ENCODE measurements at regions not wholly inside any gene's neighbourhood (a gene's known extent, or its start where the extent isn't known, plus 50 kb on each side); places are given as distances from the start of the nearest gene placed in this dataset.
A peak's percentile ranks its signal among the peaks of the same experiment; 100 is the strongest.

GRCh38 chr2:64326578-64327050 lies 127.3 kb upstream of the LGALSL start:
- Histone ChIP-seq H3K27ac (no peak overlapping the region), H3K9ac (no peak overlapping the region)
- TF ChIP-seq CTCF (IDR thresholded peaks at IDR 0.05) = no peak

GRCh38 chr2:64327129-64327509 lies 126.8 kb upstream of the LGALSL start:
- H3K79me2 ChIP-seq = no peaks in the 10 kb centered on the region
- no peak overlapping the region for H3K4me2 ChIP-seq (ENCODE audit: low read length)
- no peaks in the 10 kb centered on the region for H3K27me3 ChIP-seq (ENCODE audit: control insufficient read depth, insufficient read depth, low read length)
- H3K36me3 ChIP-seq (ENCODE audit: control insufficient read depth, insufficient read depth, low read length) = no peaks in the 10 kb centered on the region
- no peak overlapping the region for H2AFZ ChIP-seq
- H3K4me3 ChIP-seq (ENCODE audit: low read depth, low read length) = no peak overlapping the region
- H3K4me1 ChIP-seq = peaks cover 5% of the 10 kb centered on the region
- no peaks in the 10 kb centered on the region for H3K9me3 ChIP-seq (ENCODE audit: control insufficient read depth, low read length)
- no peak overlapping the region for H3K27ac ChIP-seq
- H3K9ac ChIP-seq = no peak overlapping the region
- no peak for TF ChIP-seq CTCF (IDR thresholded peaks at IDR 0.05)

More at GRCh38 chr2:64326578-64327050, 127.3 kb upstream of the LGALSL start:
- H3K27me3 ChIP-seq (ENCODE audit: control insufficient read depth, insufficient read depth, low read length) = no peaks in the 10 kb centered on the region
- H3K4me2 ChIP-seq (ENCODE audit: low read length) = no peak overlapping the region
- H3K4me1 ChIP-seq = peaks cover 5% of the 10 kb centered on the region
- no peaks in the 10 kb centered on the region for H3K79me2 ChIP-seq
- H3K9me3 ChIP-seq (ENCODE audit: control insufficient read depth, low read length) = no peaks in the 10 kb centered on the region
- no peak overlapping the region for H3K4me3 ChIP-seq (ENCODE audit: low read depth, low read length)
- no peak overlapping the region for H2AFZ ChIP-seq
- H3K36me3 ChIP-seq (ENCODE audit: control insufficient read depth, insufficient read depth, low read length) = no peaks in the 10 kb centered on the region

- Histone ChIP-seq H3K36me3 (ENCODE audit: control insufficient read depth, insufficient read depth, low read length) (no peaks in the 10 kb centered on the region), H3K27me3 (ENCODE audit: control insufficient read depth, insufficient read depth, low read length) (no peaks in the 10 kb centered on the region), H3K9me3 (ENCODE audit: control insufficient read depth, low read length) (no peaks in the 10 kb centered on the region), H3K9ac (no peak overlapping the region), H3K4me2 (ENCODE audit: low read length) (no peak overlapping the region), H3K4me1 (peaks cover 5% of the 10 kb centered on the region), H3K27ac (no peak overlapping the region), H3K79me2 (no peaks in the 10 kb centered on the region), H2AFZ (peak overlapping the region; percentile 58), H3K4me3 (ENCODE audit: low read depth, low read length) (no peak overlapping the region)
- peak; percentile 59 for TF ChIP-seq CTCF (IDR thresholded peaks at IDR 0.05)
These were observed 126.2 kb upstream of the LGALSL start for GRCh38 chr2:64327510-64328414.

GRCh38 chr2:64328415-64328722 lies 125.6 kb upstream of the LGALSL start:
- H3K27me3 ChIP-seq (ENCODE audit: control insufficient read depth, insufficient read depth, low read length) = no peaks in the 10 kb centered on the region
- no peaks in the 10 kb centered on the region for H3K9me3 ChIP-seq (ENCODE audit: control insufficient read depth, low read length)
- TF ChIP-seq CTCF (IDR thresholded peaks at IDR 0.05) = no peak
- no peaks in the 10 kb centered on the region for H3K36me3 ChIP-seq (ENCODE audit: control insufficient read depth, insufficient read depth, low read length)
- H3K79me2 ChIP-seq = no peaks in the 10 kb centered on the region
- no peak overlapping the region for H3K9ac ChIP-seq
- no peak overlapping the region for H2AFZ ChIP-seq
- H3K4me3 ChIP-seq (ENCODE audit: low read depth, low read length) = no peak overlapping the region
- H3K4me1 ChIP-seq = peaks cover 5% of the 10 kb centered on the region
- no peak overlapping the region for H3K27ac ChIP-seq
- no peak overlapping the region for H3K4me2 ChIP-seq (ENCODE audit: low read length)

- H2AFZ ChIP-seq = peak overlapping the region; percentile 8
- no peak for TF ChIP-seq CTCF (IDR thresholded peaks at IDR 0.05)
- no peaks in the 10 kb centered on the region for H3K27me3 ChIP-seq (ENCODE audit: control insufficient read depth, insufficient read depth, low read length)
- H3K27ac ChIP-seq = no peak overlapping the region
- no peak overlapping the region for H3K4me2 ChIP-seq (ENCODE audit: low read length)
- H3K9me3 ChIP-seq (ENCODE audit: control insufficient read depth, low read length) = no peaks in the 10 kb centered on the region
- H3K79me2 ChIP-seq = no peaks in the 10 kb centered on the region
- H3K36me3 ChIP-seq (ENCODE audit: control insufficient read depth, insufficient read depth, low read length) = no peaks in the 10 kb centered on the region
- peaks cover 5% of the 10 kb centered on the region for H3K4me1 ChIP-seq
- H3K4me3 ChIP-seq (ENCODE audit: low read depth, low read length) = no peak overlapping the region
- no peak overlapping the region for H3K9ac ChIP-seq
These were observed 125.2 kb upstream of the LGALSL start for GRCh38 chr2:64328756-64329155.
